Upper lobe of left lung (tissue), 6 donors: ENCODE measurements at regions not wholly inside any gene's neighbourhood (a gene's known extent, or its start where the extent isn't known, plus 50 kb on each side); places are given as distances from the start of the nearest gene placed in this dataset.

Source experiments
- ATAC-seq, 2 donors: fragments of 200-7000 bp; cut with Tn5 transposase; one replicate each; pipeline ENCODE4 v1.9.1; 2022; ENCODE audit warnings: mild to moderate bottlenecking in 2 of 2, moderate library complexity in 2 of 2; ENCODE audit not compliant: low FRiP score in 2 of 2
- DNase-seq, 2 donors: peaks; one replicate each; pipeline ENCODE4 v3.0.0-alpha.2; 2019 to 2020
- H3K27ac ChIP-seq, 4 donors: fragments of 200-600 bp; sonication (generic); one replicate each; pipeline ENCODE4 v1.5.1; 2016 to 2019
- H3K27me3 ChIP-seq, 4 donors: fragments of 200-600 bp; sonication (generic); one replicate each; pipeline ENCODE4 v1.5.1; 2017 to 2019
- H3K36me3 ChIP-seq, 4 donors: fragments of 200-600 bp; sonication (generic); one replicate each; pipeline ENCODE4 v1.5.1; 2016 to 2019
- H3K4me1 ChIP-seq, 4 donors: fragments of 200-600 bp; sonication (generic); one replicate each; pipeline ENCODE4 v1.5.1; 2018 to 2019
- H3K4me3 ChIP-seq, 4 donors: fragments of 200-600 bp; sonication (generic); one replicate each; pipeline ENCODE4 v1.5.1; 2017 to 2019; ENCODE audit warnings: mild to moderate bottlenecking in 2 of 4, moderate library complexity in 1 of 4
- H3K9me3 ChIP-seq, 4 donors: fragments of 200-600 bp; sonication (generic); one replicate each; pipeline ENCODE4 v1.5.1; 2018 to 2019
- CTCF ChIP-seq, 6 experiments: fragments of 450-650 bp in 4 of 6; fragments of 200-600 bp in 2 of 6; sonication (generic) in 2 of 6; IDR thresholded peaks; one replicate each; pipeline ENCODE4 v1.5.1; 2016 to 2019; ENCODE audit warnings: antibody characterized with exemption in 6 of 6
- EP300 ChIP-seq, 4 donors: sonication (generic); formaldehyde crosslinking; IDR thresholded peaks; one replicate each; pipeline ENCODE4 v1.5.1; 2017; ENCODE audit warnings: antibody characterized with exemption in 4 of 4, control low read depth in 2 of 4
- POLR2A ChIP-seq, 4 donors: fragments of 450-650 bp; IDR thresholded peaks; one replicate each; pipeline ENCODE4 v1.5.1; 2016 to 2017; ENCODE audit warnings: antibody characterized with exemption in 4 of 4, mild to moderate bottlenecking in 2 of 4
- POLR2AphosphoS5 ChIP-seq, 2 donors: sonication (generic); formaldehyde crosslinking; IDR thresholded peaks; one replicate each; pipeline ENCODE4 v1.5.1; 2017; ENCODE audit warnings: antibody characterized with exemption in 2 of 2
- WGBS, 2 donors: methylation state at CpG; one replicate each; pipeline ENCODE4 v1.1.5; 2017 to 2018; 5-methylcytosine and 5-hydroxymethylcytosine counted together
- donor health status: DM: no; HTN: no; CAD: no; lungs with moderate emphysema.
- donor health status: DM: no; HTN: yes; CAD: no; lungs with severe emphysema.

GRCh38 chr17:13118311-13118710 is 100.5 kb upstream of the ELAC2 start:
- Histone ChIP-seq H3K4me1 (peaks cover 0 to 3% (median 0%) of the 10 kb centered on the region in 4 donors), H3K36me3 (no peaks in the 10 kb centered on the region), H3K27ac (no peak overlapping the region), H3K4me3 (no peak overlapping the region), H3K27me3 (no peaks in the 10 kb centered on the region), H3K9me3 (no peaks in the 10 kb centered on the region)
- ATAC-seq = no peak
- TF ChIP-seq EP300 (IDR thresholded peaks at IDR 0.05) = no peak
- TF ChIP-seq POLR2AphosphoS5 (IDR thresholded peaks at IDR 0.05) = no peak
- no peak for TF ChIP-seq POLR2A (IDR thresholded peaks at IDR 0.05)
- no peak for TF ChIP-seq CTCF (IDR thresholded peaks at IDR 0.05)
- no peak for DNase-seq

DNA sequence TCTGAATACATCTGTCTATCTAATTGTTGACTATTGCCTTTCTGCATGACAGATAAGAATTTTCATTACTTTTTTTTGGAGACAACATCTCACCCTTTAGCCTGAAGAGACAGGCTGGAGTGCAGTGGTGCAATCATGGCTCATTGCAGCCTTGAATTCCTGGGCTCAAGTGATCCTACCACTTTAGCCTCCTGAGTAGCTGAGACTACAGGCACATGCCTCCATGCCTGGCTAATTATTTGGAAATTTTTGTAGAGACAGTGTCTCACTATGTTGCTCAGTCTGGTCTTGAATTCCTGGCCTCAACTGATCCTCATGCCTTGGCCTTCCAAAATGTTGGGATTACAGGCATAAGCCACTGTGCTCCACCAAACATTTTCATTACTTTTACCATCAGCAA is 99.8 kb upstream of the ELAC2 start:
- ATAC-seq (no peak), DNase-seq (no peak)
- Histone ChIP-seq H3K9me3 (no peaks in the 10 kb centered on the region), H3K4me3 (no peak overlapping the region), H3K27me3 (no peaks in the 10 kb centered on the region), H3K4me1 (peaks cover 0 to 3% (median 0%) of the 10 kb centered on the region in 4 donors), H3K27ac (no peak overlapping the region), H3K36me3 (no peaks in the 10 kb centered on the region)
- TF ChIP-seq POLR2A (IDR thresholded peaks at IDR 0.05) (no peak), CTCF (IDR thresholded peaks at IDR 0.05) (no peak), EP300 (IDR thresholded peaks at IDR 0.05) (no peak), POLR2AphosphoS5 (IDR thresholded peaks at IDR 0.05) (no peak)

DNA sequence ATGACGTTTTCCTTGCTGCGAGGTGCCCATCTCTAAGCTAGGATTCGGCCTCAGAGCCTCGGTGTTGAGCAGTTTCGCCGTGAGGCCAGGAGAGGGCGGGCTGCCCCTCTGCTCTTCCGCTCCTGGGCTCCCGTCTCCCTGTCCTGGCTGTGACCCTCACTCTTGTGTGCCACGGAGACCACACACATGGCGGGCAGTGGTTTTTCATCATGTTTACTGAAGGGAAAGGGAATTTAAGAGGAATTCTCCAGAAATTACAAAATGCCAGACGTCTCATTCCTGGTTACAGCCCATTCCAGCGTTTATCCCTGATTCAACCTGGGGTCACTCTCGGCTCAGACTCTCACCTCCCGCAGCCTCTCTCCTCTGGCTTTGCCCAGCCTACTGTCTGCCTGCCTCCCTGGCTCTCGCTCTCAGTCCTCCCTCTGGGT is 96.8 kb upstream of the ELAC2 start:
- no peaks in the 10 kb centered on the region for H3K27me3 ChIP-seq
- no peaks in the 10 kb centered on the region for H3K36me3 ChIP-seq
- peaks cover 0 to 3% (median 0%) of the 10 kb centered on the region in 4 donors for H3K4me1 ChIP-seq
- H3K4me3 ChIP-seq = peak overlapping the region in 1 of 4 donors; percentile 18
- 5 to 8% methylated on average over 16 of the region's 16 CpGs for WGBS, 2 donors
- DNase-seq (peak; percentile 28 to 34), ATAC-seq (peak; percentile 68 to 89)
- TF ChIP-seq POLR2AphosphoS5 (IDR thresholded peaks at IDR 0.05) (no peak), CTCF (IDR thresholded peaks at IDR 0.05) (peak; percentile 31 to 67 (median 53))
- no peak overlapping the region for H3K27ac ChIP-seq
- no peaks in the 10 kb centered on the region for H3K9me3 ChIP-seq

GRCh38 chr17:13113821-13114525 is 96.1 kb upstream of the ELAC2 start:
- Histone ChIP-seq H3K27me3 (no peaks in the 10 kb centered on the region), H3K4me3 (no peak overlapping the region), H3K4me1 (peaks cover 0 to 3% (median 0%) of the 10 kb centered on the region in 4 donors), H3K27ac (no peak overlapping the region), H3K9me3 (no peaks in the 10 kb centered on the region), H3K36me3 (no peaks in the 10 kb centered on the region)
- 68 to 72% methylated on average over 16 of the region's 16 CpGs for WGBS, 2 donors
- TF ChIP-seq EP300 (IDR thresholded peaks at IDR 0.05) (no peak), CTCF (IDR thresholded peaks at IDR 0.05) (no peak), POLR2A (IDR thresholded peaks at IDR 0.05) (no peak), POLR2AphosphoS5 (IDR thresholded peaks at IDR 0.05) (no peak)
- DNase-seq = no peak
- peak in 1 of 2 donors; percentile 37 for ATAC-seq

DNA sequence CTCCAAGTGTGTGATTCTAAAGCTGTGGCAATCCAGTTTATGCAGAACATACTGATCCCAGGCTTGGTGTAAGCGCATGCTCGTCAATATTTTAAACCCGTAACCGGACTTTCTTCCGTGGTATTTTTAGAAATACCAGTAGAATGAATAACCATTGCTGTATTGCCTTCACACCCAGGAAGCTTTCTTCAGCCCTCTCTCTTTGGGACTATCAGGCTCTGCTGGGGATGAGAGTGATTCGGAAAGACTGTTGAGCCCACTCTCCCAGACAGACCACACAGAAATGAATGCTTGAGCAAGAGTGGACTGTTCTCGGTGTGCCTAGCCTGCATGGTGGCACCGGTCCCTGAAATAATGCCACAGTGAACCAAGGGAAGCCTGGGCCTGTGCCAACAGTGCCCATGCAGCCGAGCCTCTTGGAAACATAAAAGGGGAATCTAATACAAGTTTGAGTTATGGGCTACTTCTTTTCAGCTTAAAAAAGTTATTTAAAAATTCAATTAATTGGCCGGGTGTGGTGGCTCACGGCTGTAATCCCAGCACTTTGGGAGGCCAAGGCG is 89.9 kb upstream of the ELAC2 start:
- no peak for ATAC-seq
- Histone ChIP-seq H3K36me3 (no peaks in the 10 kb centered on the region), H3K27ac (no peak overlapping the region), H3K27me3 (no peaks in the 10 kb centered on the region), H3K4me1 (no peaks in the 10 kb centered on the region), H3K4me3 (no peak overlapping the region), H3K9me3 (no peaks in the 10 kb centered on the region)
- DNase-seq = no peak
- TF ChIP-seq EP300 (IDR thresholded peaks at IDR 0.05) = no peak
- no peak for TF ChIP-seq CTCF (IDR thresholded peaks at IDR 0.05)
- TF ChIP-seq POLR2AphosphoS5 (IDR thresholded peaks at IDR 0.05) = no peak
- no peak for TF ChIP-seq POLR2A (IDR thresholded peaks at IDR 0.05)
- 91 to 92% methylated on average over 12 of the region's 12 CpGs for WGBS, 2 donors
